ENCODE measurements at regions not wholly inside any gene's neighbourhood (a gene's known extent, or its start where the extent isn't known, plus 50 kb on each side); places are given as distances from the start of the nearest gene placed in this dataset.

DNA sequence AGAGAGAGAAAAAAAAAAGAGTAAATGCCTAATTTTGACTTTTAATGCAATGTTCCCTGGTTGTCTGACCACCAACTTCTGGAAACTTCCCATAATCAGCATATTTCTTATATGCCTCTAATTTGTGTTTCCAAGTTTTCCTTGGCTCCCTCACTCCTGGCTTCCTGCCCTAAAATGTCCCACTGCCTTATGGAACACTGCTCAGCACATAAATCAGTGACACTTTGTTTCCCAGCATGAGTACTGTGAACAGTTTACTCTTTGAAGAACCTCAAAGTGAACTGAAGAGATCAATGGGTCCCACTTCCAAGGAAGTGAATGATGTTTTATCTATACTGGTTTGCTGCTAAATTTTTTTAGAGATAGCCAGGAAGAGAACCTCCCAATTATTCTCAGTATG is 271.3 kb upstream of the PRMT6 start:
- Histone ChIP-seq H2BK5ac (ENCODE audit: insufficient read length, low read length) (no peak overlapping the region), H3K79me1 (ENCODE audit: insufficient read depth, low read depth, low read length, poor library complexity, severe bottlenecking) (no peaks in the 10 kb centered on the region), H2BK15ac (ENCODE audit: low read depth, low read length) (no peak overlapping the region), H4K20me1 (ENCODE audit: control insufficient read depth, insufficient read depth, insufficient read length) (no peaks in the 10 kb centered on the region), H3K23ac (ENCODE audit: insufficient read length, low read depth, low read length) (no peak overlapping the region), H2AK5ac (ENCODE audit: insufficient read length, low read length) (no peak overlapping the region), H3K9me3 (ENCODE audit: control insufficient read depth, low read depth, low read length) (no peaks in the 10 kb centered on the region), H3K23me2 (ENCODE audit: insufficient read length, low read depth, low read length, poor library complexity, severe bottlenecking) (no peaks in the 10 kb centered on the region), H3K56ac (ENCODE audit: insufficient read length, low read depth, low read length) (no peak overlapping the region), H2BK120ac (ENCODE audit: low read depth, low read length, poor library complexity, severe bottlenecking) (no peak overlapping the region), H4K8ac (replicated peaks; ENCODE audit: insufficient read length, low read depth, low read length) (no peak overlapping the region), H3K4ac (ENCODE audit: low read depth, low read length) (no peak overlapping the region), H3T11ph (ENCODE audit: low read length) (no peak overlapping the region), H3K14ac (ENCODE audit: insufficient read depth, low read length) (no peak overlapping the region), H3K18ac (ENCODE audit: insufficient read length, low read depth, low read length) (no peak overlapping the region), H2BK20ac (ENCODE audit: low read depth, low read length, poor library complexity, severe bottlenecking) (no peak overlapping the region), H4K5ac (ENCODE audit: insufficient read length, low read depth, low read length) (no peak overlapping the region), H3K4me1 (ENCODE audit: insufficient read depth, low read length) (no peaks in the 10 kb centered on the region), H3K27ac (ENCODE audit: insufficient read length, low read depth, low read length) (no peak overlapping the region), H3K27me3 (ENCODE audit: insufficient read depth, low read length) (no peaks in the 10 kb centered on the region), H2AFZ (ENCODE audit: low read length) (no peak overlapping the region), H3K79me2 (ENCODE audit: insufficient read depth, low read length) (no peaks in the 10 kb centered on the region), H3K9ac (ENCODE audit: extremely low read depth, insufficient read length, low read length) (no peak overlapping the region), H2BK12ac (ENCODE audit: insufficient read length, low read depth, low read length) (no peak overlapping the region), H3K4me2 (ENCODE audit: insufficient read depth, insufficient read length, low read length) (no peak overlapping the region), H4K91ac (ENCODE audit: insufficient read length, low read depth, low read length) (no peak overlapping the region)
- H3K9me3 Mint-ChIP-seq, result no peaks in the 10 kb centered on the region
- no peaks in the 10 kb centered on the region for H3K27me3 Mint-ChIP-seq (ENCODE audit: low read depth)
- H3K36me3 Mint-ChIP-seq (ENCODE audit: insufficient read depth in 1 of 3, low read depth in 3 of 3), result no peaks in the 10 kb centered on the region
- H3K27ac Mint-ChIP-seq, result no peak overlapping the region
- H3K4me1 Mint-ChIP-seq, result no peaks in the 10 kb centered on the region
- TF ChIP-seq, protein P1, sequence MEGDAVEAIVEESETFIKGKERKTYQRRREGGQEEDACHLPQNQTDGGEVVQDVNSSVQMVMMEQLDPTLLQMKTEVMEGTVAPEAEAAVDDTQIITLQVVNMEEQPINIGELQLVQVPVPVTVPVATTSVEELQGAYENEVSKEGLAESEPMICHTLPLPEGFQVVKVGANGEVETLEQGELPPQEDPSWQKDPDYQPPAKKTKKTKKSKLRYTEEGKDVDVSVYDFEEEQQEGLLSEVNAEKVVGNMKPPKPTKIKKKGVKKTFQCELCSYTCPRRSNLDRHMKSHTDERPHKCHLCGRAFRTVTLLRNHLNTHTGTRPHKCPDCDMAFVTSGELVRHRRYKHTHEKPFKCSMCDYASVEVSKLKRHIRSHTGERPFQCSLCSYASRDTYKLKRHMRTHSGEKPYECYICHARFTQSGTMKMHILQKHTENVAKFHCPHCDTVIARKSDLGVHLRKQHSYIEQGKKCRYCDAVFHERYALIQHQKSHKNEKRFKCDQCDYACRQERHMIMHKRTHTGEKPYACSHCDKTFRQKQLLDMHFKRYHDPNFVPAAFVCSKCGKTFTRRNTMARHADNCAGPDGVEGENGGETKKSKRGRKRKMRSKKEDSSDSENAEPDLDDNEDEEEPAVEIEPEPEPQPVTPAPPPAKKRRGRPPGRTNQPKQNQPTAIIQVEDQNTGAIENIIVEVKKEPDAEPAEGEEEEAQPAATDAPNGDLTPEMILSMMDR (conservative IDR thresholded peaks at IDR 0.05), result no peak
- no peak for DNase-seq
- no peak overlapping the region for H3K4me3 Mint-ChIP-seq

All from H9 (cell line).